HG03175 (cell line): ENCODE measurements at regions not wholly inside any gene's neighbourhood (a gene's known extent, or its start where the extent isn't known, plus 50 kb on each side); places are given as distances from the start of the nearest gene placed in this dataset.
"Not testable (repeated sequence)": the region's sequence is repeated elsewhere in the genome, so short reads cannot be mapped to it uniquely, and the experiment has no call there.

ENCODE experiments used
- ATAC-seq: cut with Tn5 transposase; IDR thresholded peaks from one replicate; pipeline ENCODE4 v1.9.1; 2021; ENCODE audit warnings: mild to moderate bottlenecking, moderate library complexity; ENCODE audit not compliant: unreplicated experiment

GRCh38 chr18:78473563-78473962 lies 506.1 kb upstream of the SALL3 start:
- no peak for ATAC-seq

- no peak for ATAC-seq
Measured at GRCh38 chr18:78477840-78478239, 501.8 kb upstream of the SALL3 start.

GRCh38 chr18:78479443-78479842 lies 500.2 kb upstream of the SALL3 start:
- ATAC-seq, result no peak

GRCh38 chr18:78480262-78481054 lies 499.2 kb upstream of the SALL3 start:
- ATAC-seq, result no peak

GRCh38 chr18:78482378-78482777 lies 497.2 kb upstream of the SALL3 start:
- no peak for ATAC-seq

GRCh38 chr18:78487649-78488048 lies 492.0 kb upstream of the SALL3 start:
- ATAC-seq, result no peak

GRCh38 chr18:78492064-78492812 lies 487.4 kb upstream of the SALL3 start:
- ATAC-seq, result no peak

- no peak for ATAC-seq
Measured at GRCh38 chr18:78492813-78493371, 486.7 kb upstream of the SALL3 start.

GRCh38 chr18:78493490-78493889 lies 486.1 kb upstream of the SALL3 start:
- ATAC-seq, result not testable (repeated sequence)

- no peak for ATAC-seq
Measured at GRCh38 chr18:78494204-78495085, 485.2 kb upstream of the SALL3 start.

- ATAC-seq, result no peak
Measured at GRCh38 chr18:78495550-78495949, 484.1 kb upstream of the SALL3 start.

- ATAC-seq, result no peak
Measured at GRCh38 chr18:78496079-78496478, 483.5 kb upstream of the SALL3 start.

GRCh38 chr18:78497641-78498040 lies 482.0 kb upstream of the SALL3 start:
- no peak for ATAC-seq

- ATAC-seq, result no peak
Measured at GRCh38 chr18:78499586-78499985, 480.0 kb upstream of the SALL3 start.

GRCh38 chr18:78501251-78501650 lies 478.4 kb upstream of the SALL3 start:
- ATAC-seq, result no peak

GRCh38 chr18:78503129-78503528 lies 476.5 kb upstream of the SALL3 start:
- ATAC-seq, result no peak

- no peak for ATAC-seq
Measured at GRCh38 chr18:78505851-78506461, 473.7 kb upstream of the SALL3 start.

GRCh38 chr18:78507217-78507616 lies 472.4 kb upstream of the SALL3 start:
- ATAC-seq, result no peak

GRCh38 chr18:78508228-78508824 lies 471.3 kb upstream of the SALL3 start:
- ATAC-seq, result not testable (repeated sequence)

GRCh38 chr18:78510091-78510490 lies 469.5 kb upstream of the SALL3 start:
- ATAC-seq, result no peak
